Progenitor cell of endocrine pancreas (in vitro differentiated cells): ENCODE measurements at regions not wholly inside any gene's neighbourhood (a gene's known extent, or its start where the extent isn't known, plus 50 kb on each side); places are given as distances from the start of the nearest gene placed in this dataset.

Experiments
- DNase-seq: peaks from one replicate; pipeline ENCODE4 v3.0.0; 2021; ENCODE audit warnings: low spot score; ENCODE audit not compliant: unreplicated experiment
- H3K27ac Mint-ChIP-seq: 2 replicates; pipeline ENCODE4 v1.8.0; 2021; ENCODE audit warnings: mild to moderate bottlenecking, moderate library complexity, mixed read lengths
- H3K27me3 Mint-ChIP-seq: 2 replicates; pipeline ENCODE4 v1.8.0; 2021; ENCODE audit warnings: mixed read lengths
- H3K36me3 Mint-ChIP-seq: 2 replicates; pipeline ENCODE4 v1.8.0; 2022; ENCODE audit warnings: mixed read lengths; ENCODE audit not compliant: insufficient read depth
- H3K4me1 Mint-ChIP-seq: 2 replicates; pipeline ENCODE4 v1.8.0; 2021; ENCODE audit warnings: low read depth, mixed read lengths
- H3K4me3 Mint-ChIP-seq: 2 replicates; pipeline ENCODE4 v1.8.0; 2021; ENCODE audit warnings: low read depth, mild to moderate bottlenecking, moderate library complexity, mixed read lengths
- H3K9me3 Mint-ChIP-seq: 2 replicates; pipeline ENCODE4 v1.8.0; 2021; ENCODE audit warnings: low read depth, mixed read lengths
- CTCF ChIP-seq: fragments of 200-600 bp; sonication (generic); IDR thresholded peaks from one replicate; pipeline ENCODE4 v1.5.0; 2021; ENCODE audit warnings: antibody characterized with exemption, mild to moderate bottlenecking; ENCODE audit not compliant: unreplicated experiment

DNA sequence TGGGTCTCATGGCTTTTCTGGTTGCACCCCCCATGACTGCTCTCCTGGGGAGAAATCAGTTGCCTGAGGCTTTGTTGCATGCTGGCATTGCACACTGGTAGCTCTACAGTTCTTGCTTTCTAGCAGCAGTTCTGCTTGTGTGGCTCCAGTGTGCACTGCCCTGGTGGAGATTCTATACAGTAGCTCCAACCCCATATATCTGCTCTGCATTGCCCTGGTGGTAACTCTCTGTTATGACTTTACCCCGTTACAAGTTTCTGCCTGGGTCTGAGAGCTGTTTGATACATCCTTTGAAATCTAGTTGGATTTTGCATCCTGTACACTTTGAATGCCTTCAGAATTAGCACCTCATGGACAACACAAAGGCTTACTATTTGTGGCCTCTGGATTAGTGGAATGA is 241.4 kb upstream of the EPHA5 start:
- Mint-ChIP-seq H3K27ac (no peak overlapping the region), H3K27me3 (no peaks in the 10 kb centered on the region), H3K36me3 (no peaks in the 10 kb centered on the region), H3K4me3 (no peak overlapping the region), H3K4me1 (no peaks in the 10 kb centered on the region), H3K9me3 (no peaks in the 10 kb centered on the region)
- DNase-seq, result no peak
- no peak for TF ChIP-seq CTCF

- H3K9me3 Mint-ChIP-seq, result no peaks in the 10 kb centered on the region
- no peaks in the 10 kb centered on the region for H3K36me3 Mint-ChIP-seq
- no peak for DNase-seq
- H3K4me1 Mint-ChIP-seq, result no peaks in the 10 kb centered on the region
- H3K4me3 Mint-ChIP-seq, result no peak overlapping the region
- TF ChIP-seq CTCF, result no peak
- no peak overlapping the region for H3K27ac Mint-ChIP-seq
- H3K27me3 Mint-ChIP-seq, result no peaks in the 10 kb centered on the region
These were observed 223.9 kb upstream of the EPHA5 start for GRCh38 chr4:65893957-65894755.

- H3K4me1 Mint-ChIP-seq, result no peaks in the 10 kb centered on the region
- no peaks in the 10 kb centered on the region for H3K36me3 Mint-ChIP-seq
- no peak overlapping the region for H3K4me3 Mint-ChIP-seq
- H3K27me3 Mint-ChIP-seq, result no peaks in the 10 kb centered on the region
- H3K9me3 Mint-ChIP-seq, result no peaks in the 10 kb centered on the region
- TF ChIP-seq CTCF, result no peak
- no peak for DNase-seq
- no peak overlapping the region for H3K27ac Mint-ChIP-seq
These were observed 223.0 kb upstream of the EPHA5 start for GRCh38 chr4:65893271-65893670.

DNA sequence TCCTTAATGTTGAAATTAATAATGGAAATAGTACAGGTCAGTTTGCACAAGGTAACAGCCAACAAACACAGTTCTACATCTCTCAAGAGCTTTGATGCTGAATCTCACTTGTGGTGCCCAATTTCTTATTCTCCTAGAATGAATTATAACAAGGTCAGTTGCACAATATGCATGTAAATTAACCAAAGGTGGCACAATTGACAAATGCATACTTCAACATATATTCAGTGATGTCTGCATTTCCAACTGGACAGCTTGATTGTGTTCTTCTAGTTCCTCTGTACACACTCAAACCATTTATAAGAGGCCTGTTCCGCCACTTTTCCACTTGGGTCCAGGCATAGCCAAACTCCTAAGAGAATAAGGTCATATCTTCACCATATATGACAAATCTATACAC is 210.3 kb upstream of the EPHA5 start:
- Mint-ChIP-seq H3K4me1 (no peaks in the 10 kb centered on the region), H3K9me3 (peaks cover 6% of the 10 kb centered on the region), H3K36me3 (no peaks in the 10 kb centered on the region), H3K27me3 (no peaks in the 10 kb centered on the region), H3K27ac (no peak overlapping the region), H3K4me3 (no peak overlapping the region)
- no peak for DNase-seq
- TF ChIP-seq CTCF, result no peak

DNA sequence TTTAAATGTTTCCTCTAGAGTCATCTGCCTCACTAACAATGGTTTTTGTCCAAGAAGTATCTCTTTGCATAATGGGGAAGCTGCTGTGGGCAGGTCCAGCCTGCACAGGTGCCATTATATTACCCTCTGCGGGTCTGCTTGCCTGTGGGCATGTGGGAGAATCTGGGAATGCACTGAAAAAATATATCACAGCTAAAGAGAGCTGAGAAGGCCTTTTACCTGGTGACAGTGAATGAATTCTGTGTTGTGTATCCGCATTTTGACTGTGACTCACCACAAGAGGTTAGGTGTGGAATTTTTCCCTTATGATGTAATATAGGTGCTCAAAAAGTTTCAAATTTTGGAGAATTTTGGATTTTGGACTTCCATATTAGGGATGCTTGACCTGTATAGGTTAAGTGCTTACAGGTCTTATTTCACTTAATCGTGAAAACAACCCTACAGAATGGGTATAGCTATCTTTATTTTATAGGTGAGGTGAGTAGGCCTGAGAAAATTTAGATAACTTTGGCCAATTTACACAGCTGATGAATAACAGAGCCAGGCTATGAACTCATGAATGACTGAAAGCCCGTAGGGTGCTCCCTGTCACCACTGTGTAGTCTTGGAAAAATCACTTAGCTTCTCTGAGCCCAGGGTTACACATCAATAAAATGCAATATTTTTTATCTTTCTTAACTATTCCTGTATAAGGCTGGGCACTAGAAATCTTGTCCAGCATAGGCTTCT is 198.0 kb upstream of the EPHA5 start:
- TF ChIP-seq CTCF, result no peak
- DNase-seq, result no peak
- Mint-ChIP-seq H3K4me1 (no peaks in the 10 kb centered on the region), H3K27ac (no peak overlapping the region), H3K36me3 (no peaks in the 10 kb centered on the region), H3K27me3 (no peaks in the 10 kb centered on the region), H3K9me3 (no peaks in the 10 kb centered on the region), H3K4me3 (no peak overlapping the region)
